GM12878 (cell line): ENCODE measurements at regions not wholly inside any gene's neighbourhood (a gene's known extent, or its start where the extent isn't known, plus 50 kb on each side); places are given as distances from the start of the nearest gene placed in this dataset.

ENCODE experiments used
- HCFC1 ChIP-seq: fragments of 150-350 bp; IDR thresholded peaks from 2 replicates; pipeline ENCODE4 v1.6.1; 2014; ENCODE audit warnings: low read length
- PBX3 ChIP-seq: IDR thresholded peaks from 2 replicates; pipeline ENCODE4 v1.6.1; 2011; ENCODE audit warnings: mild to moderate bottlenecking, low read depth, low read length, moderate library complexity; ENCODE audit not compliant: insufficient replicate concordance
- PKNOX1 ChIP-seq: fragments of 450-650 bp; IDR thresholded peaks from 2 replicates; pipeline ENCODE4 v1.6.1; 2016; ENCODE audit warnings: mild to moderate bottlenecking
- POU2F2 ChIP-seq: IDR thresholded peaks from 3 replicates; pipeline ENCODE4 v1.6.1; 2011; ENCODE audit warnings: low read depth, mild to moderate bottlenecking, low read length, borderline replicate concordance
- USF2 ChIP-seq: IDR thresholded peaks from 2 replicates; pipeline ENCODE4 v1.6.1; 2011; ENCODE audit warnings: low read depth, low read length, improper control_type of control experiment, borderline replicate concordance

- TF ChIP-seq POU2F2 = no peak
- no peak for TF ChIP-seq PKNOX1
- no peak for TF ChIP-seq USF2
- TF ChIP-seq PBX3 = no peak
- no peak for TF ChIP-seq HCFC1
Observed at GRCh38 chr12:71054551-71054950, 103.2 kb downstream of the TSPAN8 start.
